DND-41 (cell line): ENCODE measurements at regions not wholly inside any gene's neighbourhood (a gene's known extent, or its start where the extent isn't known, plus 50 kb on each side); places are given as distances from the start of the nearest gene placed in this dataset.

Experiments
- ATAC-seq: fragments of 200-7000 bp; cut with Tn5 transposase; 3 replicates; pipeline ENCODE4 v1.9.1; 2021; ENCODE audit warnings: low read depth; ENCODE audit not compliant: insufficient read depth
- DNase-seq: peaks from one replicate; pipeline ENCODE4 v3.0.0-alpha.2; 2020
- H2AFZ ChIP-seq: 2 replicates; pipeline ENCODE4 v1.6.0; 2012; ENCODE audit warnings: low read depth, low read length
- H3K27ac ChIP-seq: 2 replicates; pipeline ENCODE4 v1.5.1; 2012; ENCODE audit warnings: low read length, inconsistent platforms
- H3K27me3 ChIP-seq: fragments of 200-600 bp; sonication (generic); 2 replicates; pipeline ENCODE4 v1.6.0; 2012; ENCODE audit warnings: low read length, mild to moderate bottlenecking, inconsistent platforms; ENCODE audit not compliant: insufficient read depth, poor library complexity
- H3K36me3 ChIP-seq: 2 replicates; pipeline ENCODE4 v1.5.1; 2012; ENCODE audit warnings: low read length, inconsistent platforms; ENCODE audit not compliant: insufficient read depth
- H3K4me1 ChIP-seq: 2 replicates; pipeline ENCODE4 v1.5.1; 2012; ENCODE audit warnings: mild to moderate bottlenecking, low read length; ENCODE audit not compliant: insufficient read depth
- H3K4me2 ChIP-seq: 2 replicates; pipeline ENCODE4 v1.6.0; 2012; ENCODE audit warnings: mild to moderate bottlenecking, moderate library complexity, low read length, inconsistent platforms; ENCODE audit not compliant: insufficient read depth
- H3K4me3 ChIP-seq, 2 experiments: fragments of 200-600 bp in 1 of 2; shearing (Covaris generic) in 1 of 2; 2 replicates each; pipeline ENCODE4 v1.5.1; 2012 to 2016; ENCODE audit warnings: inconsistent platforms in 2 of 2, low read length in 2 of 2, mild to moderate bottlenecking in 2 of 2, low read depth in 1 of 2, moderate library complexity in 1 of 2
- H3K79me2 ChIP-seq: 2 replicates; pipeline ENCODE4 v1.6.0; 2012; ENCODE audit warnings: low read length, inconsistent platforms; ENCODE audit not compliant: insufficient read depth
- H3K9ac ChIP-seq: 2 replicates; pipeline ENCODE4 v1.6.0; 2012; ENCODE audit warnings: low read depth, mild to moderate bottlenecking, inconsistent platforms, low read length, moderate library complexity
- H3K9me3 ChIP-seq: 2 replicates; pipeline ENCODE4 v1.5.1; 2012; ENCODE audit warnings: low read length, moderate library complexity, mild to moderate bottlenecking, inconsistent platforms; ENCODE audit not compliant: insufficient read depth, severe bottlenecking
- H4K20me1 ChIP-seq: 2 replicates; pipeline ENCODE4 v1.6.0; 2012; ENCODE audit warnings: low read length; ENCODE audit not compliant: insufficient read depth
- CTCF ChIP-seq: IDR thresholded peaks from 2 replicates; pipeline ENCODE4 v1.5.1; 2012; ENCODE audit warnings: borderline replicate concordance, low read length, moderate library complexity, mild to moderate bottlenecking; ENCODE audit not compliant: poor library complexity, severe bottlenecking; ENCODE audit errors: extremely low read depth
- EZH2 ChIP-seq: IDR thresholded peaks from 3 replicates; pipeline ENCODE4 v1.6.1; 2012; ENCODE audit warnings: borderline replicate concordance, low read depth, mild to moderate bottlenecking, moderate library complexity, low read length, inconsistent platforms; ENCODE audit not compliant: severe bottlenecking

- no peak overlapping the region for H3K27ac ChIP-seq
Observed at GRCh38 chr4:20044966-20045365, 206.7 kb upstream of the SLIT2 start.

DNA sequence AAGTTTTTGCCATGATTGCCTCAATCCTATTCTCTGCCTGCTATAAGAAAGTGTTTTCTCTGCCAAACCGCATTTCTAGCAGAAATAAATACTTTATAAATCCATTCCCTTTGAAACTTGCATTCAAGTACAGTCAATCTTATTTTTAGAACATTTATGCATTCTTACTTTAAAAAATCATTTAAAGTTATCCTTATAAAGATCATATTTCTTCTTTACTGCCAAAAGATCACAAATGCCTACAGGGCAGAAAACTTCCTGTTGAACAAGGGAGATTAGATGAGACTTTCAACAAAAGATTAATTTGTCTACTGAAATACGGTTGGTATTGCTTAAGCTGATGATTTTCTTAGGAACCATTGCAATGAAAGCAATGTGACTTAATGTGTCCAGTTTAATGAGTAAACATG lies 207.2 kb upstream of the SLIT2 start:
- no peak overlapping the region for H3K27ac ChIP-seq
- no peak overlapping the region for H3K9ac ChIP-seq
- no peak overlapping the region for H3K4me3 ChIP-seq
- H2AFZ ChIP-seq, result no peak overlapping the region
- H3K4me1 ChIP-seq, result no peaks in the 10 kb centered on the region
- no peak overlapping the region for H3K4me2 ChIP-seq
- no peaks in the 10 kb centered on the region for H3K9me3 ChIP-seq
- DNase-seq, result no peak
- no peaks in the 10 kb centered on the region for H3K27me3 ChIP-seq
- ATAC-seq, result no peak
- no peaks in the 10 kb centered on the region for H3K79me2 ChIP-seq
- TF ChIP-seq EZH2 (no peak), CTCF (no peak)
- H4K20me1 ChIP-seq, result no peaks in the 10 kb centered on the region
- H3K36me3 ChIP-seq, result no peaks in the 10 kb centered on the region

More at GRCh38 chr4:20044966-20045365, 206.7 kb upstream of the SLIT2 start:
- no peaks in the 10 kb centered on the region for H3K9me3 ChIP-seq
- H2AFZ ChIP-seq, result no peak overlapping the region
- H3K27me3 ChIP-seq, result no peaks in the 10 kb centered on the region
- TF ChIP-seq CTCF, result no peak
- TF ChIP-seq EZH2, result no peak
- no peak overlapping the region for H3K4me2 ChIP-seq
- no peaks in the 10 kb centered on the region for H3K79me2 ChIP-seq
- H3K9ac ChIP-seq, result no peak overlapping the region
- no peaks in the 10 kb centered on the region for H3K4me1 ChIP-seq
- no peak for ATAC-seq
- no peak for DNase-seq
- H3K36me3 ChIP-seq, result no peaks in the 10 kb centered on the region
- no peak overlapping the region for H3K4me3 ChIP-seq
- H4K20me1 ChIP-seq, result no peaks in the 10 kb centered on the region

DNA sequence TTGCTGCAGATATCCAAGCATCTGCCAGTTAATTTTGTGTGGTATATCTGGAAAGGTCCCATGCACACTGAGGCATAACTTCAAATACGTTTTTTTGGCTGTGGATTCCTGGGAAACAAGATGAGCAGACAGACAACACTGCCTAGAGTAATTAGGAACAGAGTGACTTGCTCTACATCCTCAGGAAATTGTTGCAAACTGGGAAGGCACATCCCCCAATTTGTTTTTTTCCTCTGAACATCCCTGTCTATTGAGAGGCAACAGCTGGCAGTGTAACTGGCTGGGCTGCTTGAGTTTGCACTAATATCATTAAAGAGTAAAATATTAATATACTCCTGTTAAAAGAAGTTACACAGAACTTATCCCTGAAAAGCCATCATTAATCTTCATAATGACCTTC lies 207.7 kb upstream of the SLIT2 start:
- no peaks in the 10 kb centered on the region for H4K20me1 ChIP-seq
- ATAC-seq (no peak), DNase-seq (no peak)
- H2AFZ ChIP-seq, result no peak overlapping the region
- no peak overlapping the region for H3K27ac ChIP-seq
- no peaks in the 10 kb centered on the region for H3K4me1 ChIP-seq
- H3K27me3 ChIP-seq, result no peaks in the 10 kb centered on the region
- H3K79me2 ChIP-seq, result no peaks in the 10 kb centered on the region
- TF ChIP-seq CTCF, result no peak
- no peak for TF ChIP-seq EZH2
- no peaks in the 10 kb centered on the region for H3K36me3 ChIP-seq
- no peak overlapping the region for H3K4me2 ChIP-seq
- no peaks in the 10 kb centered on the region for H3K9me3 ChIP-seq
- no peak overlapping the region for H3K9ac ChIP-seq
- no peak overlapping the region for H3K4me3 ChIP-seq

DNA sequence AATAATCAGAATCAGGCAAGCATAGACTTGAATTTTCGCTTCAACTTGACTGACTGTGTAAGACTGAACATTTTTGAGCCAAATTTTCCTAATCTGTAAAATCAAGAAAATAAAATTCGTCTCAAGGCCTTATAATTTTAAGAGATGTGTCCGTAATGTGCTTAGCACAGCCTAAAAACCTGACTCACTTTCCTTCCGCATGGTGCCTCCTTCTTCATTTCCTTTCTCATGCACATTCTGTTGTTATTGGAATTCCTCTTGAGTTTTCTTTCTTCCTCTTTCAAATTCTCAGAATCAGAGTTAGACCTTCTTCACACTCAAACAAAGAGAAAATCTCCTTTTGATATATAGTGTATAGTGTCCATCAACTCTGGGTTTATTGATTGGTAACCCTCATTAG lies 208.9 kb upstream of the SLIT2 start:
- no peak overlapping the region for H3K4me3 ChIP-seq
- no peak overlapping the region for H3K9ac ChIP-seq
- H3K36me3 ChIP-seq, result no peaks in the 10 kb centered on the region
- H3K27ac ChIP-seq, result no peak overlapping the region
- no peaks in the 10 kb centered on the region for H4K20me1 ChIP-seq
- no peaks in the 10 kb centered on the region for H3K79me2 ChIP-seq
- DNase-seq (no peak), ATAC-seq (no peak)
- H3K9me3 ChIP-seq, result no peaks in the 10 kb centered on the region
- H3K27me3 ChIP-seq, result no peaks in the 10 kb centered on the region
- no peaks in the 10 kb centered on the region for H3K4me1 ChIP-seq
- no peak overlapping the region for H2AFZ ChIP-seq
- TF ChIP-seq EZH2, result no peak
- no peak for TF ChIP-seq CTCF
- H3K4me2 ChIP-seq, result no peak overlapping the region
